HG03432 (cell line): ENCODE measurements at regions not wholly inside any gene's neighbourhood (a gene's known extent, or its start where the extent isn't known, plus 50 kb on each side); places are given as distances from the start of the nearest gene placed in this dataset.
"Not testable (repeated sequence)": the region's sequence is repeated elsewhere in the genome, so short reads cannot be mapped to it uniquely, and the experiment has no call there.

Experiments
- ATAC-seq: cut with Tn5 transposase; IDR thresholded peaks from one replicate; pipeline ENCODE4 v1.9.1; 2021; ENCODE audit warnings: mild to moderate bottlenecking, moderate library complexity; ENCODE audit not compliant: unreplicated experiment

GRCh38 chr2:187865025-187865424 is 310.8 kb upstream of the TFPI start:
- ATAC-seq = no peak

GRCh38 chr2:187867165-187867564 is 312.9 kb upstream of the TFPI start:
- no peak for ATAC-seq

GRCh38 chr2:187869195-187869594 is 315.0 kb upstream of the TFPI start:
- ATAC-seq = no peak

- ATAC-seq = no peak
Observed at GRCh38 chr2:187871506-187871905, 317.3 kb upstream of the TFPI start.

DNA sequence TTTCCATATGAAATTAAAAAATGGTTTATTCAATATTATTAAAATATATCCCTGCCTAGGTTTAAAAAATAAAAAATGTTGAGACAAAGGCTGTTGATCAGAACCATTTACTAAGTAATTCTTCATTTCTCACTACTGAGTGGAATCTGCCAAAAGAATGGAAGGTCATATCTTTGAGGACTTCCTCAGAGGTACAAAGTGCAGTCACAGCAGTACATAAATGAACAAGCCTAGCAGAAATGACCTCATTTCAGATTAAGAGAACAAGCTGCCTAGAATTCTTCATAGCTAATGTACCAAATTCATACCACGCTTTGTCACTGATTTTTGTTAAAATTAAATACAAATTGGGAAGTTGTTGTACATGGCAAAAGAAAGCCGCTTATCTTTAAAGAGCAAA is 318.9 kb upstream of the TFPI start:
- no peak for ATAC-seq

DNA sequence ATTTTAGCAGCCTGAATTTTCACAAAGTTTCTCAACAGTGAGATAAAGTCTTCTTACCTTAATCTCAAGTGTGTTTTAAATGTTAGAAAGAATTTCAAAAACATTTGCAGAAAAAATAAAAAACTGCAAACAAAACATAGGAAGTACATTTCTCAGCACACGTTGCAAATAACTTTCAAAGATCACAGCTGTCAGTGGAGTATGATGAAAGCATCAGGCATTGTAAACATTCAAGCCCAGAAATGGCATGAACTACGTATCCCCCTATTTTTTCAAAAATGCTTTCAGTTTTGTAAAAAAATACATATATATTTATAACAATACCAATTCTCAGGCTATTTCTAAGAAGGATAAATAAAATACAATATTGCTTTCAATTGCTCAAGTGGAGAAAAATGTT is 320.6 kb upstream of the TFPI start:
- ATAC-seq = no peak

DNA sequence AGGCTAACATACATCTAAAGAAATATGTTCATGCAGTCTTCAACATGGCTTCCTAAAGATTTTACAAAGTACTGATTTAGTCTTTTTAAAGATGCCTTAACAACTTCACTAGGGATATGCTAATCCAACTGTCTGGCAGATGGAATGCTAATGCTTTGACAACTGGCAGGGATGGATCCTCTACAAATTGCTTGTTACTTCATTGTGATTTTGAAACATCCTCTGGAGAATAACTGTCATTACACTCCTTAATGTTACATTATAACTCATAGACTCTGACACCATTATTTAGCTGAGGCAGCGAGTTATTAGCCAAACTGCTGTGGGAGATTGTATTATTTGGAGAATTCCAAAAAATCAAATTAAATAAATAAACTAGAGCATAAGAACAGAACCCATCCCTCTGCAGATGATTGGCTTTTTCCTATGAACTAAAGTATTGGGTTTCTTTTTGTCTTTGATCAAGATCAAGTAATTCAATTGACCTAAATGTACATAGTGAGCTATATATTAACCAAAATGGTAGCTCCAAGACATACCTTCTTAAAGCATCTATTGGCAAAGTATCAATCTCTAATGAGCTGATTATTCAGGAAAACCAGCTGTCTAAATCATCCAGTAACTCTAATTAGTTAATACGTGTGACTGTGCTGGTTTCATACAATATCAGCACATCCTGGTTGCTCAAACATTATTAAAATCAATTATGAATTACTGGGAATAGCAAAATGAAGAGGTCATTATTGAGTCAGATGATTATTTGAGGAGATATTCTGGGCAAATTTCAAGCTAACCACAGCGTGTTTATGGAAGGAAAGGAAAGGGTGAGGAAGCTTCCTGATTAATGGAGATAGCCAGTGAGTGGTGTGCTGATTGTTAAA is 321.3 kb upstream of the TFPI start:
- no peak for ATAC-seq

GRCh38 chr2:187876554-187876953 is 322.3 kb upstream of the TFPI start:
- ATAC-seq = no peak

GRCh38 chr2:187877391-187877790 is 323.2 kb upstream of the TFPI start:
- no peak for ATAC-seq

DNA sequence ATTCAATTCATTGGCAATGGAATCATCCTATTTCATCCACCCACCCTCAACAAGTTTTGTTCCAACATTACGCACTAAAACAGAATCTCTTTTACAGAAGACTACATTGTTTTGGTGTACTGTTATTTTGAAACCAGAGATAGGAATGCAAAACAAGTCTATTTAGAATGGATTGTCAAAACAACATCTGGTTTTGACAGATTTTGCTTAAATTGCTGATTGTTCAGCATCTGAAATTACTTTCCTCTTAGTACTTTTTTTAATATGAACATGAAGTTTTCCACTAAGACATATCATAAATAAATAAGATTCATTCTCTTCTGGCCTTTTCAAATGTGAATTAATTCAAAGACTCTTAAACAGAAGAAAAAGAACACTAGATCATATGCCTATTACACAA is 323.9 kb upstream of the TFPI start:
- ATAC-seq = no peak

- ATAC-seq = no peak
Observed at GRCh38 chr2:187879491-187879890, 325.3 kb upstream of the TFPI start.

DNA sequence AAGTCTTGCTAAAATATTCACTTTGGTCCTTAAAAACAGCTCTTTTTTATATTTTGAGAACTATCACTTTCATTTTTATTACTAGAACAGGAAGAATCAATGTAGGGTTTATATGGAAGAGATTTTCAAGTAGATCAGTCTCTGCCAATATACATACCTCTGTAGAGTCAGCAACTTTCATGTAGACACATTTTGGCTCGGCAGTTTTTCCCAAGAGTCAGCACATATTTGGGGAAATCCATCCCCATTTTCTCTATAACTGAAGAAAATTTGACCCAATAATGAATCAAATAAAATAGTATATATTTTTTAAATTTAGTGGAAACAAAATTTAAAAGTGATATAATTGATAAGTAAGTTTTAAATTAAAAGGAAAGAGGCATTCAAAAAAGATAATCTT is 329.8 kb upstream of the TFPI start:
- ATAC-seq = no peak

- ATAC-seq = no peak
Observed at GRCh38 chr2:187890690-187891089, 336.5 kb upstream of the TFPI start.

DNA sequence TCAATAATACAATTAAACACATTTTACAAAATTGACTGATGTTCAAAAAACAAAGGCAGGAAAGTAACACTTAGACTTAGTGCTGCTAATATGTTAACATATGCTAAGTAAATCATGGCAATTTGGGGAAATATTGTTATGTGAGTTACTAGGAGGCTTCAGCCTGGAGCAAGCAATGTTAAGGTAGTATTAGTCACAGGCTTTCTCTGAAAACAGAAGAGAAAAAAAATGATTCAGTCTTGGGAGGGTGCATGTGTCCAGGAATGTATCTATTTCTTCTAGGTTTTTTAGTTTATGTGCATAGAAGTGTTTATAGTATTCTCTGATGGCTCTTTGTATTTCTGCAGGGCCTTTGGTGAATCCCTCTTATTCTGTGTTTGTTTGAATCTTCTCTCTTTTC is 345.8 kb upstream of the TFPI start:
- ATAC-seq = no peak

DNA sequence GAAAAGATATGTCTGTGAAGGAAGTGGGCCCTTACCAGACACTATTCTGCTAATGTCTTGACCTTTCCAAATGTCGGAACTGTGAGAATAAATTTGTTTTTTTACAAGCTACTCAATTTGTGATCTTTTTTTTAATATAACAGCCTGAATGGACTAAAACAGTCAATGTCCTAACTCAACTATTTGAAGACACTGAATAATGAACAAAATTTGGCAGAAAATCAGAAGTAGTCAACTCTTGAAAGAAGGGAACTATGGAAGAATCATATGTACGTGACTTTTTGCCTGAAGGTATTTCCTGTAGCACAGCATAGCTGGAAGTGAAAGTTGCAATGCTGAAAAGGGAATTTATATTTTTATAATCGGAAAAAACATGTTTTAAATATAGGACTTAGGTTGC is 351.8 kb upstream of the TFPI start:
- ATAC-seq = no peak

- not testable (repeated sequence) for ATAC-seq
Observed at GRCh38 chr2:187910922-187911321, 356.7 kb upstream of the TFPI start.

- ATAC-seq = no peak
Observed at GRCh38 chr2:187912950-187913349, 358.7 kb upstream of the TFPI start.

DNA sequence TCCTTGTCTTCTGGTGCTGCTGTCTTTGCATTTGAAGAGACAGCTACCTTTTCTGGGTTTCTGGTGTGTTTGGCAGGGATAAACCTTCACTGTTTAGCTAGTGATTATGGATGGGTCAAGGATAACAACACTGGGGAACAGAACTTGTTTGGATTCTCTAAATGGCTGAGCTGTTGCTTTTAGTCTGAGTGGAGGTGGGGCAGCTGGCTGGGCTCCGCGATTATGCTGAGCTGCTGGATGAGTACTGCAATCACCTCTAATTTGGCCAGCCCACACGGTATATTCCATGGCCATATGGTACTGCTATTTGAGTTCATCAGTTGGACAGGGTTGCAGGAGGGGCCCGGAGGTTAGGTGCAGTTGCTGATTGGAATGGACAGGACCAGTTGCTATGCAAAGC is 361.6 kb upstream of the TFPI start:
- no peak for ATAC-seq

GRCh38 chr2:187916799-187917198 is 362.6 kb upstream of the TFPI start:
- ATAC-seq = no peak

GRCh38 chr2:187917535-187917934 is 363.3 kb upstream of the TFPI start:
- ATAC-seq = no peak

GRCh38 chr2:187918996-187919821 is 365.0 kb upstream of the TFPI start:
- no peak for ATAC-seq

DNA sequence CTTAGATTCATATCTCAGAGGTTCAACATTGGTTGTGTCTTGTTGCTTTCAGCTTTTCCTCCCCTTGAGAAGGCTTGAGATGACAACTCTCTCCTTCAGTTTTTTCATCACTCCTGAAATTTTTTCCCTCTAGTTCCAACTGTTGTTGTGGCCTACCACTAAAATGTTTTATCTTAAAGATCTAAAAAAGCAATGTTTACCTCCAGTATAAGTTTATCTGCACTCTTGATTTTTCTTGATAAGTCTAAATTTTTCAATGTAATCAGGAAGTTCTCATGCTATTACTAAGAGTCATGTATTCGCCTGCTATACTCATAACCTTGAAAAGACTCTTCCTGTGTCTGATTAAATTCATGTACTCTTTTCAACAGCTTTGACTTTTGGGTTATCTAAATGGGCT is 366.3 kb upstream of the TFPI start:
- ATAC-seq = no peak
